KMS-11 (cell line): ENCODE measurements at regions not wholly inside any gene's neighbourhood (a gene's known extent, or its start where the extent isn't known, plus 50 kb on each side); places are given as distances from the start of the nearest gene placed in this dataset.
"Not testable (repeated sequence)": the region's sequence is repeated elsewhere in the genome, so short reads cannot be mapped to it uniquely, and the experiment has no call there.

Source experiments
- H2AFZ ChIP-seq: fragments of 200-600 bp; sonication (generic); 2 replicates; pipeline ENCODE4 v1.6.1; 2016; ENCODE audit warnings: antibody characterized with exemption, mixed run types, low read depth
- H3K27ac ChIP-seq: fragments of 200-600 bp; sonication (generic); 2 replicates; pipeline ENCODE4 v1.6.1; 2016; ENCODE audit warnings: mild to moderate bottlenecking, mixed run types
- H3K27me3 ChIP-seq: fragments of 200-600 bp; sonication (generic); 2 replicates; pipeline ENCODE4 v1.6.1; 2017; ENCODE audit warnings: mild to moderate bottlenecking, low read depth, mixed run types, moderate library complexity; ENCODE audit not compliant: insufficient read depth
- H3K36me3 ChIP-seq: fragments of 200-600 bp; sonication (generic); 2 replicates; pipeline ENCODE4 v1.6.1; 2017; ENCODE audit warnings: mild to moderate bottlenecking, mixed run types; ENCODE audit not compliant: insufficient read depth
- H3K4me1 ChIP-seq: fragments of 200-600 bp; sonication (generic); 2 replicates; pipeline ENCODE4 v1.6.1; 2016; ENCODE audit warnings: mild to moderate bottlenecking, low read depth, mixed run types; ENCODE audit not compliant: poor library complexity, severe bottlenecking
- H3K4me2 ChIP-seq: fragments of 200-600 bp; sonication (generic); 2 replicates; pipeline ENCODE4 v1.7.0; 2016; ENCODE audit warnings: mild to moderate bottlenecking, mixed run types
- H3K4me3 ChIP-seq: fragments of 200-600 bp; sonication (generic); IDR thresholded peaks from 2 replicates; pipeline ENCODE4 v1.6.1; 2017; ENCODE audit warnings: low read depth, low read length, mixed read lengths; ENCODE audit not compliant: insufficient read depth
- H3K79me2 ChIP-seq: fragments of 200-600 bp; sonication (generic); 2 replicates; pipeline ENCODE4 v1.6.1; 2016; ENCODE audit warnings: low read depth, mixed run types; ENCODE audit not compliant: insufficient read depth
- H3K9ac ChIP-seq: fragments of 200-600 bp; sonication (generic); 2 replicates; pipeline ENCODE4 v1.6.1; 2016; ENCODE audit warnings: mild to moderate bottlenecking, mixed run types
- H4K20me1 ChIP-seq: fragments of 200-600 bp; sonication (generic); 2 replicates; pipeline ENCODE4 v1.6.1; 2016; ENCODE audit warnings: mild to moderate bottlenecking, mixed run types; ENCODE audit not compliant: insufficient read depth
- TF ChIP-seq, protein P1 (sequence below): fragments of 200-600 bp; sonication (generic); conservative IDR thresholded peaks from 2 replicates; pipeline ENCODE4 v1.6.1; 2017; ENCODE audit warnings: low read depth, mild to moderate bottlenecking, antibody characterized with exemption, low read length, moderate library complexity, mixed read lengths

DNA sequence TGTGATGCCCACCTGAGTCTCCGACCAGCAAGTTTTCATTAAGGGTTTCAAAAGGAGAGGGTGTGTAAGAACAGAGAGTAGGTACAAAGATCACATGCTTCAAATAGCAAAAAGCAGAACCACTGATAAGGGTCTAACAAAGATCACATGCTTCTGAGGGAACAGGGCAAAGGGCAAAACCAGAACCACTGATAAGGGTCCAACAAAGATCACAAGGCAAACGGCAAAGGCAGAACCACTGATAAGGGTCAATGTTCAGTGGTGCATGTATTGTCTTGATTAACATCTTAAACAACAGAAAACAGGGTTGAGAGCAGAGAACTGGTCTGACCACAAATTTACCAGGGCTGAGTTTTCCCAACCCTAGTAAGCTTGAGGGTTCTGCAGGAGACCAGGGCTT, 145.8 kb upstream of the NBPF11 start:
- H3K36me3 ChIP-seq, H3K4me3 ChIP-seq, H3K4me2 ChIP-seq, H3K4me1 ChIP-seq, H2AFZ ChIP-seq, H3K79me2 ChIP-seq, H3K27ac ChIP-seq, H3K9ac ChIP-seq, H3K27me3 ChIP-seq, H4K20me1 ChIP-seq: not testable (repeated sequence)

DNA sequence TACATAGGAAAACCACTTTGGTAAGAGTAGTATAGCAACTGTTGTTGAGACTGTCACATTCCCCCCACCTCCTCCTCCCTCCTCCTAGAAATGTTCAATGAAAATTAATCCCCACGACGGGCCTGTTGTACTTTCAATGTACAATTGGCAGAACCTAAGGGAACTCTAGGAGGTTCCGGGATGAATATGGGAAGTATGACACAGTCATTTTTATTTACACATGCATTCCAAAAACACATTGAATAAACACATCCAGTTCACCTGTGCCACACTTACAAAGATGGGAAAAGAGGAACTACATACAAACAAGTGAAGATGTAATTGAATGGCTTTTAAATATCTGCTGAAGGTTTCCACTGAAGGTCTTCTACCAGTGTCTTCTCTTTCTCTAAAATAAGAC, 144.4 kb upstream of the NBPF11 start:
- no peaks in the 10 kb centered on the region for H3K27me3 ChIP-seq
- no peak overlapping the region for H2AFZ ChIP-seq
- H3K27ac ChIP-seq = no peak overlapping the region
- H3K36me3 ChIP-seq = no peaks in the 10 kb centered on the region
- no peaks in the 10 kb centered on the region for H4K20me1 ChIP-seq
- TF ChIP-seq, protein P1, sequence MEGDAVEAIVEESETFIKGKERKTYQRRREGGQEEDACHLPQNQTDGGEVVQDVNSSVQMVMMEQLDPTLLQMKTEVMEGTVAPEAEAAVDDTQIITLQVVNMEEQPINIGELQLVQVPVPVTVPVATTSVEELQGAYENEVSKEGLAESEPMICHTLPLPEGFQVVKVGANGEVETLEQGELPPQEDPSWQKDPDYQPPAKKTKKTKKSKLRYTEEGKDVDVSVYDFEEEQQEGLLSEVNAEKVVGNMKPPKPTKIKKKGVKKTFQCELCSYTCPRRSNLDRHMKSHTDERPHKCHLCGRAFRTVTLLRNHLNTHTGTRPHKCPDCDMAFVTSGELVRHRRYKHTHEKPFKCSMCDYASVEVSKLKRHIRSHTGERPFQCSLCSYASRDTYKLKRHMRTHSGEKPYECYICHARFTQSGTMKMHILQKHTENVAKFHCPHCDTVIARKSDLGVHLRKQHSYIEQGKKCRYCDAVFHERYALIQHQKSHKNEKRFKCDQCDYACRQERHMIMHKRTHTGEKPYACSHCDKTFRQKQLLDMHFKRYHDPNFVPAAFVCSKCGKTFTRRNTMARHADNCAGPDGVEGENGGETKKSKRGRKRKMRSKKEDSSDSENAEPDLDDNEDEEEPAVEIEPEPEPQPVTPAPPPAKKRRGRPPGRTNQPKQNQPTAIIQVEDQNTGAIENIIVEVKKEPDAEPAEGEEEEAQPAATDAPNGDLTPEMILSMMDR = no peak
- no peaks in the 10 kb centered on the region for H3K79me2 ChIP-seq
- no peak overlapping the region for H3K4me2 ChIP-seq
- no peak overlapping the region for H3K9ac ChIP-seq
- H3K4me3 ChIP-seq = no peak overlapping the region
- no peaks in the 10 kb centered on the region for H3K4me1 ChIP-seq

DNA sequence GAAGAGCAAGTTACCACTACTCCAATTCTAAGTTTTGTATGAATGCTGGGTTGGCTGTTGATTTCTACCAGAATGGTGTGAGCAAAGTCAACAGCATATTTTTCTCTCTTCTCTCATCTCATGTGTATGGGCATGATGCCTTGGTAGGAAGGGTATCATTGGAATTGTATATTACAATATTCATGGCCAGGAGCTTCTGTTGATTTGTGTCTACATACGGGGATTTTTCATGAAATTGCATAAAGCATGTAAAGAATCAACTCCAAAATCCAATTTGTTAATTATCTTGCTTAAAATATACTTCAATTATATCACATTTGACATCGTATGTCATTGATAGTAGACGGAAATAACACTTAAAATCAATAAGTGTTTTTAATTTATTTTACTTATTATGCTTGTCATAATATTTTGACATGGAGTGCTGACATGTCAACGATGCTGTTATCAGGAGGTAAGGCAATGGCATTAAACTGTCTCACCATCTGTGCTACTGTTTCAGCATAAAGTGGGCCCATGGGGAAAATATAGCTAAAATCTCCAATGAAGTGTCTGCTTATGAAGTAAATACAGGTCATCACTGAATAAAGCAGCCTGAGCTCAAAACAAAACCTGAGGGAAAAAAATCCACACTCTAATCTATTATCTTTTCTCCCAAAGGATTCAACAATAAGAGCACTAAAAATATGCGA, 142.2 kb upstream of the NBPF11 start:
- no peak overlapping the region for H3K27ac ChIP-seq
- H3K27me3 ChIP-seq = no peaks in the 10 kb centered on the region
- H3K36me3 ChIP-seq = no peaks in the 10 kb centered on the region
- H3K79me2 ChIP-seq = no peaks in the 10 kb centered on the region
- no peak overlapping the region for H3K4me3 ChIP-seq
- no peak overlapping the region for H2AFZ ChIP-seq
- no peaks in the 10 kb centered on the region for H3K4me1 ChIP-seq
- TF ChIP-seq, protein P1 = no peak
- H3K4me2 ChIP-seq = no peak overlapping the region
- H3K9ac ChIP-seq = no peak overlapping the region
- no peaks in the 10 kb centered on the region for H4K20me1 ChIP-seq

DNA sequence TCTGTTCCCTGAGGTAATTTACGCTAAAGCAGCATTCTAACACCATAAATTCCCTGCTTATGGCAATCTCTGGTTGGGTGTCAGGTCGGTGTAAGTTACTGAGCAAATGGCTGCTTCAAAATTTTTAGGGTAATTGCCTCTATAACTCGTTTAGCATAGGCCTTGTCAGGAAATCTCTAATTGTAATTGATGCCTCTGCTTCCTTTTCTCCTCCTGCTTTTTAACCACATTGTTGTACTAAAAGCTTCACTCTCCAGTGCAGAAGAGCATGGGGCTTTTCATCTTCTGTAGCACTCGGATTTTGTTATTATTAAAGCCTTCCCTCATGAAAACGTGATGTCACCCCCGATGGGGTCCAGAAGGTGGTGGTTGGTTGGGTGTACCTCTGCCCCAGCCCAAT, 141.6 kb upstream of the NBPF11 start:
- no peak overlapping the region for H3K9ac ChIP-seq
- no peaks in the 10 kb centered on the region for H3K27me3 ChIP-seq
- no peaks in the 10 kb centered on the region for H4K20me1 ChIP-seq
- H3K36me3 ChIP-seq = no peaks in the 10 kb centered on the region
- H3K4me3 ChIP-seq = no peak overlapping the region
- H3K4me2 ChIP-seq = no peak overlapping the region
- no peak overlapping the region for H2AFZ ChIP-seq
- no peak overlapping the region for H3K27ac ChIP-seq
- H3K79me2 ChIP-seq = no peaks in the 10 kb centered on the region
- no peaks in the 10 kb centered on the region for H3K4me1 ChIP-seq
- TF ChIP-seq, protein P1 = no peak

DNA sequence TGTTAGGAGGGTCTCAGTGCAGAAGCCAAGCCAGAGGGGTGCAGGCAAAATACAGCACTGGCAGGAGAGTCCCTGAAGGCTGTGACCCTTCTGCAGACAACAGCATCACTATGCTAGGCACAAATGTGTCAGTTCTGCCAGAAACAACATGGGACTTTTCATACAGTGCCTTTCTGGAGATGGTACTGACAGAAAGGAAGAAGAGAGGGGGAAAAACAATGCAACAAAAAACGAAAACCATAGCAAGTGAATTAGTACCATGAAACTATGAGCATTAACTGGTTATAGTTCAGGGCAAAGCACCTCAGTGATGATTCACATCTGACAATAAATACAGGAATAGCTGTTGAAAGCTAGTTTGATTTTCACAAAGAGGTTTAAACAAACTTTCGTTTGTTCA, 140.8 kb upstream of the NBPF11 start:
- TF ChIP-seq, protein P1 = no peak

More for the DNA sequence above, 140.8 kb upstream of the NBPF11 start:
- H3K4me2 ChIP-seq = no peak overlapping the region
- H3K4me3 ChIP-seq = no peak overlapping the region
- no peak overlapping the region for H3K27ac ChIP-seq
- H3K4me1 ChIP-seq = no peaks in the 10 kb centered on the region
- H3K9ac ChIP-seq = no peak overlapping the region
- no peaks in the 10 kb centered on the region for H4K20me1 ChIP-seq
- H3K27me3 ChIP-seq = no peaks in the 10 kb centered on the region
- H3K79me2 ChIP-seq = no peaks in the 10 kb centered on the region
- H2AFZ ChIP-seq = no peak overlapping the region
- H3K36me3 ChIP-seq = no peaks in the 10 kb centered on the region
